CD14-positive monocyte (primary cell): ENCODE measurements at regions not wholly inside any gene's neighbourhood (a gene's known extent, or its start where the extent isn't known, plus 50 kb on each side); places are given as distances from the start of the nearest gene placed in this dataset.

Experiments used
- DNase-seq, 3 donors: peaks; one replicate each; pipeline ENCODE4 v3.0.0-alpha.2; 2011 to 2022
- H2AFZ ChIP-seq: 2 replicates; pipeline ENCODE4 v1.6.0; 2012; ENCODE audit warnings: mild to moderate bottlenecking, low read depth, low read length, inconsistent platforms; ENCODE audit not compliant: insufficient read depth, poor library complexity, severe bottlenecking
- H3K27ac ChIP-seq, 2 donors: 1 replicate in 1 of 2; 2 replicates in 1 of 2; pipeline ENCODE4 v1.5.1; 2012 to 2013; ENCODE audit warnings: low read length in 2 of 2, control low read depth in 1 of 2, inconsistent platforms in 1 of 2, low read depth in 1 of 2, mild to moderate bottlenecking in 1 of 2
- H3K27me3 ChIP-seq, 2 donors: one replicate each; pipeline versions ENCODE4 v1.6.0 to v1.6.1; 2011 to 2013; ENCODE audit warnings: low read length in 2 of 2; ENCODE audit not compliant: control insufficient read depth in 2 of 2, insufficient read depth in 2 of 2
- H3K36me3 ChIP-seq, 2 donors: replicated peaks in 1 of 2; 1 replicate in 1 of 2; 2 replicates in 1 of 2; pipeline versions ENCODE4 v1.5.1 to v1.6.1; 2012 to 2013; ENCODE audit warnings: low read length in 2 of 2, control low read depth in 1 of 2, inconsistent platforms in 1 of 2, mild to moderate bottlenecking in 1 of 2; ENCODE audit not compliant: insufficient read depth in 2 of 2, control insufficient read depth in 1 of 2
- H3K4me1 ChIP-seq, 2 donors: 1 replicate in 1 of 2; 2 replicates in 1 of 2; pipeline versions ENCODE4 v1.5.1 to v1.6.1; 2012 to 2013; ENCODE audit warnings: low read length in 2 of 2, control low read depth in 1 of 2, inconsistent platforms in 1 of 2, mild to moderate bottlenecking in 1 of 2, moderate library complexity in 1 of 2; ENCODE audit not compliant: insufficient read depth in 2 of 2, control insufficient read depth in 1 of 2
- H3K4me2 ChIP-seq: replicated peaks from 2 replicates; pipeline ENCODE3; 2012; ENCODE audit warnings: low read length, moderate library complexity, mild to moderate bottlenecking; ENCODE audit not compliant: poor library complexity, severe bottlenecking; ENCODE audit errors: extremely low read depth
- H3K4me3 ChIP-seq, 3 experiments: fragments of 200-600 bp in 1 of 3; sonication (generic) in 1 of 3; replicated peaks in 1 of 3; 1 replicate in 2 of 3; 2 replicates in 1 of 3; pipeline ENCODE4 v1.5.1; 2011 to 2013; ENCODE audit warnings: low read length in 3 of 3, mild to moderate bottlenecking in 3 of 3, control low read depth in 2 of 3, low read depth in 2 of 3, inconsistent platforms in 1 of 3, moderate library complexity in 1 of 3
- H3K79me2 ChIP-seq: 2 replicates; pipeline ENCODE4 v1.6.0; 2012; ENCODE audit warnings: mild to moderate bottlenecking, control low read depth, inconsistent platforms, low read length, moderate library complexity; ENCODE audit not compliant: insufficient read depth
- H3K9ac ChIP-seq: 2 replicates; pipeline ENCODE4 v1.6.0; 2017; ENCODE audit warnings: low read length, mild to moderate bottlenecking; ENCODE audit not compliant: insufficient read depth, poor library complexity, severe bottlenecking
- H3K9me3 ChIP-seq, 2 donors: replicated peaks in 1 of 2; 1 replicate in 1 of 2; 2 replicates in 1 of 2; pipeline versions ENCODE4 v1.5.1 to v1.6.1; 2012 to 2013; ENCODE audit warnings: low read length in 2 of 2, control low read depth in 1 of 2; ENCODE audit not compliant: control insufficient read depth in 1 of 2, insufficient read depth in 1 of 2
- H4K20me1 ChIP-seq: 2 replicates; pipeline ENCODE4 v1.6.0; 2012; ENCODE audit warnings: mild to moderate bottlenecking, low read length, control low read depth, moderate library complexity; ENCODE audit not compliant: insufficient read depth
- H3K27ac Mint-ChIP-seq, 7 donors: one replicate each; pipeline ENCODE4 v1.8.0; 2020; ENCODE audit warnings: mild to moderate bottlenecking in 7 of 7, mixed read lengths in 7 of 7, moderate library complexity in 6 of 7, inconsistent platforms in 2 of 7
- H3K27me3 Mint-ChIP-seq, 3 donors: one replicate each; pipeline ENCODE4 v1.8.0; 2021 to 2022; ENCODE audit warnings: low read depth in 3 of 3, mild to moderate bottlenecking in 3 of 3, mixed read lengths in 3 of 3, moderate library complexity in 3 of 3, inconsistent platforms in 1 of 3
- H3K36me3 Mint-ChIP-seq, 2 donors: one replicate each; pipeline ENCODE4 v1.8.0; 2020; ENCODE audit warnings: mixed read lengths in 2 of 2, inconsistent platforms in 1 of 2, mild to moderate bottlenecking in 1 of 2
- H3K4me1 Mint-ChIP-seq: one replicate; pipeline ENCODE4 v1.8.0; 2020; ENCODE audit warnings: mild to moderate bottlenecking, mixed read lengths
- H3K4me3 Mint-ChIP-seq, 2 donors: one replicate each; pipeline ENCODE4 v1.8.0; 2020; ENCODE audit warnings: mild to moderate bottlenecking in 2 of 2, mixed read lengths in 2 of 2, moderate library complexity in 1 of 2
- H3K9me3 Mint-ChIP-seq, 7 donors: one replicate each; pipeline ENCODE4 v1.8.0; 2020 to 2022; ENCODE audit warnings: mixed read lengths in 7 of 7, mild to moderate bottlenecking in 6 of 7, moderate library complexity in 6 of 7, inconsistent platforms in 2 of 7
- CTCF ChIP-seq: fragments of 200-600 bp; IDR thresholded peaks from one replicate; pipeline ENCODE4 v1.8.0; 2022; ENCODE audit warnings: antibody characterized with exemption, mild to moderate bottlenecking
- WGBS: methylation state at CpG from one replicate; pipeline ENCODE4 v1.1.5; 2013; ENCODE audit warnings: missing lambda C conversion rate; ENCODE audit not compliant: insufficient coverage; 5-methylcytosine and 5-hydroxymethylcytosine counted together
- intact Hi-C, 2 donors: fragments of 100-400 bp; cut with micrococcal nuclease; formaldehyde crosslinking; loops; one replicate each; pipeline versions ENCODE4 v1.15.0 to v1.15.1; 2023

GRCh38 chr4:62360156-62360545 is 1160.0 kb downstream of the ADGRL3 start:
- peaks cover 2 to 14% (median 8%) of the 10 kb centered on the region in 7 donors for H3K9me3 Mint-ChIP-seq
- H2AFZ ChIP-seq, result no peak overlapping the region
- H3K27me3 ChIP-seq, result no peaks in the 10 kb centered on the region
- no peak for DNase-seq
- peaks cover 8 to 14% of the 10 kb centered on the region in 2 donors for H3K9me3 ChIP-seq
- no peak overlapping the region for H3K4me2 ChIP-seq
- H3K36me3 Mint-ChIP-seq, result no peaks in the 10 kb centered on the region
- no peak for TF ChIP-seq CTCF
- H3K79me2 ChIP-seq, result no peaks in the 10 kb centered on the region
- H3K36me3 ChIP-seq, result no peaks in the 10 kb centered on the region
- no peak overlapping the region for H3K9ac ChIP-seq
- intact Hi-C loops, result no loop called here
- H3K4me1 ChIP-seq, result no peaks in the 10 kb centered on the region
- no peaks in the 10 kb centered on the region for H4K20me1 ChIP-seq
- H3K4me3 ChIP-seq, result no peak overlapping the region
- no peak overlapping the region for H3K27ac ChIP-seq
- H3K4me1 Mint-ChIP-seq, result no peaks in the 10 kb centered on the region
- H3K27ac Mint-ChIP-seq, result no peak overlapping the region
- H3K27me3 Mint-ChIP-seq, result no peaks in the 10 kb centered on the region
- no peak overlapping the region for H3K4me3 Mint-ChIP-seq
- WGBS, result no CpG with 5 or more reads among the region's 1 CpG

- no peak overlapping the region for H3K27ac ChIP-seq
- Mint-ChIP-seq H3K9me3 (peaks cover 2 to 14% (median 7%) of the 10 kb centered on the region in 7 donors), H3K4me1 (no peaks in the 10 kb centered on the region), H3K4me3 (no peak overlapping the region), H3K27ac (no peak overlapping the region), H3K27me3 (no peaks in the 10 kb centered on the region), H3K36me3 (no peaks in the 10 kb centered on the region)
- no peaks in the 10 kb centered on the region for H3K79me2 ChIP-seq
- H3K27me3 ChIP-seq, result no peaks in the 10 kb centered on the region
- H3K9me3 ChIP-seq, result peaks cover 6 to 14% of the 10 kb centered on the region in 2 donors
- H3K36me3 ChIP-seq, result no peaks in the 10 kb centered on the region
- no peak for DNase-seq
- H3K4me1 ChIP-seq, result no peaks in the 10 kb centered on the region
- no CpG with 5 or more reads among the region's 2 CpGs for WGBS
- no peak overlapping the region for H2AFZ ChIP-seq
- no peak overlapping the region for H3K4me2 ChIP-seq
- H4K20me1 ChIP-seq, result no peaks in the 10 kb centered on the region
- no peak overlapping the region for H3K4me3 ChIP-seq
- TF ChIP-seq CTCF, result no peak
- intact Hi-C loops, result no loop called here
- no peak overlapping the region for H3K9ac ChIP-seq
Measured at GRCh38 chr4:62359441-62360155, 1159.5 kb downstream of the ADGRL3 start.
